ENCODE measurements at regions not wholly inside any gene's neighbourhood (a gene's known extent, or its start where the extent isn't known, plus 50 kb on each side); places are given as distances from the start of the nearest gene placed in this dataset.

DNA sequence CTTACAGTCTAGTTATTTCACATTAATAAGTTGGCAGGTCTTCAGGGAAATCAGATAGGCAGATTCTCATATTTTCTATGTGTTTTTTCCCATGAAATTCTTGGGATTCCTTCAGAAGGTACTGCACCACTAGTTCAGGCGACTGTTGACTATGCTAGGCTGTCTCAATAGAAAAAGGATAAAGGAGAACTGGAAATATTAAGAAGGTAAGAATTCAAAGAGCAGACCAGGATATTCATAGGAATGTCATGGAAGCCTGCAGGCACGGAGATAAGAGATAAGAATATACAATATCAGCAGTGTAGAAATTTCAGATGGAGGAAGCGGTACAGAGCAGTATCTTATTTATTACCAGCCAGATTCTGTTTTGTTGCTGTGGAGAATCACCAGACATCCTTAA is 432.1 kb upstream of the MDFIC2 start:
- no peak for DNase-seq (ENCODE audit: low read depth, low spot score)
- Histone ChIP-seq H3K4me1 (ENCODE audit: control insufficient read depth, extremely low read depth, insufficient read depth, low read length) (no peaks in the 10 kb centered on the region), H3K79me2 (ENCODE audit: control insufficient read depth, insufficient read depth, low read length) (no peaks in the 10 kb centered on the region), H3K4me3 (ENCODE audit: control insufficient read depth in 2 of 3, extremely low read depth in 1 of 3, insufficient read depth in 2 of 3, low read depth in 1 of 3, low read length in 3 of 3) (no peak overlapping the region), H3K36me3 (ENCODE audit: control insufficient read depth in 2 of 2, extremely low read depth in 1 of 2, insufficient read depth in 2 of 2, low read length in 2 of 2) (no peaks in the 10 kb centered on the region), H3K9ac (ENCODE audit: control insufficient read depth, extremely low read depth, insufficient read depth, low read length) (no peak overlapping the region), H3K27ac (ENCODE audit: control insufficient read depth, insufficient read depth, low read length) (no peak overlapping the region), H4K20me1 (ENCODE audit: control insufficient read depth, extremely low read depth, insufficient read depth, low read length) (no peaks in the 10 kb centered on the region), H2AFZ (ENCODE audit: control insufficient read depth, low read length) (no peak overlapping the region), H3K9me3 (ENCODE audit: control insufficient read depth, low read depth, low read length) (no peaks in the 10 kb centered on the region), H3K4me2 (ENCODE audit: control insufficient read depth, extremely low read depth, insufficient read depth, low read depth, low read length) (no peak overlapping the region), H3K9me1 (ENCODE audit: control insufficient read depth, extremely low read depth, insufficient read depth, low read length) (no peaks in the 10 kb centered on the region), H3K27me3 (ENCODE audit: control insufficient read depth, extremely low read depth, insufficient read depth, low read length) (no peaks in the 10 kb centered on the region)
- no peak for FAIRE-seq
- TF ChIP-seq, protein P1, sequence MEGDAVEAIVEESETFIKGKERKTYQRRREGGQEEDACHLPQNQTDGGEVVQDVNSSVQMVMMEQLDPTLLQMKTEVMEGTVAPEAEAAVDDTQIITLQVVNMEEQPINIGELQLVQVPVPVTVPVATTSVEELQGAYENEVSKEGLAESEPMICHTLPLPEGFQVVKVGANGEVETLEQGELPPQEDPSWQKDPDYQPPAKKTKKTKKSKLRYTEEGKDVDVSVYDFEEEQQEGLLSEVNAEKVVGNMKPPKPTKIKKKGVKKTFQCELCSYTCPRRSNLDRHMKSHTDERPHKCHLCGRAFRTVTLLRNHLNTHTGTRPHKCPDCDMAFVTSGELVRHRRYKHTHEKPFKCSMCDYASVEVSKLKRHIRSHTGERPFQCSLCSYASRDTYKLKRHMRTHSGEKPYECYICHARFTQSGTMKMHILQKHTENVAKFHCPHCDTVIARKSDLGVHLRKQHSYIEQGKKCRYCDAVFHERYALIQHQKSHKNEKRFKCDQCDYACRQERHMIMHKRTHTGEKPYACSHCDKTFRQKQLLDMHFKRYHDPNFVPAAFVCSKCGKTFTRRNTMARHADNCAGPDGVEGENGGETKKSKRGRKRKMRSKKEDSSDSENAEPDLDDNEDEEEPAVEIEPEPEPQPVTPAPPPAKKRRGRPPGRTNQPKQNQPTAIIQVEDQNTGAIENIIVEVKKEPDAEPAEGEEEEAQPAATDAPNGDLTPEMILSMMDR (optimal IDR thresholded peaks at IDR 0.05 in 1 of 3, IDR thresholded peaks at IDR 0.05 in 1 of 3, conservative IDR thresholded peaks at IDR 0.05 in 1 of 3; ENCODE audit: extremely low read depth in 1 of 3, insufficient read depth in 2 of 3, low read length in 3 of 3): no peak
- no peak for TF ChIP-seq EZH2 (IDR thresholded peaks at IDR 0.05; ENCODE audit: low read length)
- dilution Hi-C loops (cut with MboI; ENCODE audit: extremely low pct_ligation_motif_present, low sequenced_read_pairs): no loop called here

- no peak for DNase-seq (ENCODE audit: low read depth, low spot score)
- dilution Hi-C loops (cut with MboI; ENCODE audit: extremely low pct_ligation_motif_present, low sequenced_read_pairs): no loop called here
- no peak for TF ChIP-seq EZH2 (IDR thresholded peaks at IDR 0.05; ENCODE audit: low read length)
- TF ChIP-seq, protein P1 (optimal IDR thresholded peaks at IDR 0.05 in 1 of 3, IDR thresholded peaks at IDR 0.05 in 1 of 3, conservative IDR thresholded peaks at IDR 0.05 in 1 of 3; ENCODE audit: extremely low read depth in 1 of 3, insufficient read depth in 2 of 3, low read length in 3 of 3): no peak
Measured at GRCh38 chr3:70743754-70744153, 431.3 kb upstream of the MDFIC2 start.

More at GRCh38 chr3:70743754-70744153, 431.3 kb upstream of the MDFIC2 start:
- no peaks in the 10 kb centered on the region for H3K79me2 ChIP-seq (ENCODE audit: control insufficient read depth, insufficient read depth, low read length)
- no peak overlapping the region for H2AFZ ChIP-seq (ENCODE audit: control insufficient read depth, low read length)
- H3K9me1 ChIP-seq (ENCODE audit: control insufficient read depth, extremely low read depth, insufficient read depth, low read length): no peaks in the 10 kb centered on the region
- H3K9me3 ChIP-seq (ENCODE audit: control insufficient read depth, low read depth, low read length): no peaks in the 10 kb centered on the region
- no peaks in the 10 kb centered on the region for H3K36me3 ChIP-seq (ENCODE audit: control insufficient read depth in 2 of 2, extremely low read depth in 1 of 2, insufficient read depth in 2 of 2, low read length in 2 of 2)
- H4K20me1 ChIP-seq (ENCODE audit: control insufficient read depth, extremely low read depth, insufficient read depth, low read length): no peaks in the 10 kb centered on the region
- H3K27ac ChIP-seq (ENCODE audit: control insufficient read depth, insufficient read depth, low read length): no peak overlapping the region
- H3K27me3 ChIP-seq (ENCODE audit: control insufficient read depth, extremely low read depth, insufficient read depth, low read length): no peaks in the 10 kb centered on the region
- H3K9ac ChIP-seq (ENCODE audit: control insufficient read depth, extremely low read depth, insufficient read depth, low read length): no peak overlapping the region
- no peak overlapping the region for H3K4me2 ChIP-seq (ENCODE audit: control insufficient read depth, extremely low read depth, insufficient read depth, low read depth, low read length)
- FAIRE-seq: no peak
- no peak overlapping the region for H3K4me3 ChIP-seq (ENCODE audit: control insufficient read depth in 2 of 3, extremely low read depth in 1 of 3, insufficient read depth in 2 of 3, low read depth in 1 of 3, low read length in 3 of 3)
- no peaks in the 10 kb centered on the region for H3K4me1 ChIP-seq (ENCODE audit: control insufficient read depth, extremely low read depth, insufficient read depth, low read length)
